A673 (cell line): ENCODE measurements at regions not wholly inside any gene's neighbourhood (a gene's known extent, or its start where the extent isn't known, plus 50 kb on each side); places are given as distances from the start of the nearest gene placed in this dataset.

Source experiments
- BruUV-seq: library from RNA; stranded (reverse); fragments of 400-500 nt; replicated peaks from 2 replicates; lab custom pipeline; 2021; lab: Mats Ljungman, UMichigan
- CTCF ChIA-PET: fragments of 300-600 bp; sonication (Branson Sonifier 250); formaldehyde crosslinking; loops from one replicate; lab custom pipeline; 2022; ENCODE audit warnings: antibody characterized with exemption; lab: Charles Lee
- POLR2A ChIA-PET: fragments of 300-600 bp; sonication (Branson Sonifier 250); formaldehyde crosslinking; loops from one replicate; lab custom pipeline; 2022; ENCODE audit warnings: antibody characterized with exemption; ENCODE audit not compliant: low non-redundant PET; lab: Charles Lee
- DNase-seq: peaks from one replicate; pipeline ENCODE4 v3.0.0-alpha.2; 2015; ENCODE audit warnings: low spot score
- H3K27ac ChIP-seq: fragments of 200-600 bp; sonication (generic); 2 replicates; pipeline ENCODE4 v1.5.1; 2016; ENCODE audit warnings: mixed run types, low read depth, mild to moderate bottlenecking, mixed read lengths, antibody characterized with exemption, low read length; ENCODE audit not compliant: poor library complexity, severe bottlenecking
- H3K27me3 ChIP-seq: fragments of 200-600 bp; sonication (generic); replicated peaks from 2 replicates; pipeline ENCODE4 v1.6.1; 2017; ENCODE audit warnings: mixed run types, low read depth, mild to moderate bottlenecking, mixed read lengths, antibody characterized with exemption, low read length; ENCODE audit not compliant: insufficient read depth, poor library complexity
- H3K36me3 ChIP-seq: fragments of 200-600 bp; sonication (generic); 2 replicates; pipeline ENCODE4 v1.6.1; 2016; ENCODE audit warnings: mixed run types, mild to moderate bottlenecking, mixed read lengths, antibody characterized with exemption, low read length; ENCODE audit not compliant: insufficient read depth, poor library complexity, severe bottlenecking
- H3K4me1 ChIP-seq: fragments of 200-600 bp; sonication (generic); 2 replicates; pipeline ENCODE4 v1.6.1; 2017; ENCODE audit warnings: mixed run types, mild to moderate bottlenecking, mixed read lengths, antibody characterized with exemption, low read length; ENCODE audit not compliant: insufficient read depth, poor library complexity, severe bottlenecking
- H3K4me3 ChIP-seq: fragments of 200-600 bp; sonication (generic); 2 replicates; pipeline ENCODE4 v1.5.1; 2016; ENCODE audit warnings: low read depth, mixed run types, mild to moderate bottlenecking, mixed read lengths, low read length; ENCODE audit not compliant: poor library complexity, severe bottlenecking
- H3K9me3 ChIP-seq: fragments of 200-600 bp; sonication (generic); 2 replicates; pipeline ENCODE4 v1.6.1; 2016; ENCODE audit warnings: mixed run types, low read depth, mild to moderate bottlenecking, mixed read lengths, antibody characterized with exemption, low read length; ENCODE audit not compliant: poor library complexity, severe bottlenecking
- CTCF ChIP-seq: fragments of 300-800, 200-600 bp; sonication (generic); conservative IDR thresholded peaks from 2 replicates; pipeline ENCODE4 v1.5.1; 2017; ENCODE audit warnings: low read depth, mild to moderate bottlenecking, antibody characterized with exemption, low read length, moderate library complexity, mixed read lengths
- EZH2 ChIP-seq: fragments of 200-600 bp; sonication (generic); IDR thresholded peaks from 2 replicates; pipeline ENCODE4 v1.6.1; 2017; ENCODE audit warnings: borderline replicate concordance, low read depth, mild to moderate bottlenecking, mixed read lengths, antibody characterized with exemption, low read length; ENCODE audit not compliant: poor library complexity, severe bottlenecking
- intact Hi-C: fragments of 100-400 bp; cut with micrococcal nuclease; formaldehyde crosslinking; loops from one replicate; pipeline ENCODE4 v1.10.0; 2022; ENCODE audit not compliant: unreplicated experiment

- H3K4me1 ChIP-seq = no peaks in the 10 kb centered on the region
- intact Hi-C loops = no loop called here
- H3K27ac ChIP-seq = no peak overlapping the region
- H3K4me3 ChIP-seq = no peak overlapping the region
- H3K9me3 ChIP-seq = no peaks in the 10 kb centered on the region
- no peak for DNase-seq
- no peaks in the 10 kb centered on the region for H3K36me3 ChIP-seq
- POLR2A ChIA-PET = no interaction called here
- TF ChIP-seq CTCF = no peak
- BruUV-seq = no TSS peak
- no peaks in the 10 kb centered on the region for H3K27me3 ChIP-seq
- CTCF ChIA-PET = no interaction called here
Measured at GRCh38 chr13:87302034-87302433, 369.1 kb upstream of the SLITRK5 start.

DNA sequence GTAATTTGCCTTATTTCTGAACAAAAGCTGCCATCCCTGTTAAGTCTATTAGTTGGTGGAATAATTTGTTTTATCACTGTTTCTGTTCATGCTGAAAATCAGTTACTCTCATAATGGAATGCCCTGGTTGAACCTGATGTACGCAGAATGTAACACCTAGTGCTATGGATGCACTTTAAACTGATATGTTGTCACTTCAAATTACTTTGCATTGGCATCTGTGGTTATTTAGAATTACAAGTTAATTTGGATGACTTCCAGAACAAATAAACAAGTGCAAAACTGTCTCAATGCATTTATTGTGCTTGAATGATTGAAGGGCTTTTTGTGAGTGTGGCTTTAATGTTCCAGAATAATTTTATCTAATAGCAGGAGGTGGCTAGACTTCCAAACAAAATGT lies 368.2 kb upstream of the SLITRK5 start:
- CTCF ChIA-PET = no interaction called here
- Histone ChIP-seq H3K27ac (no peak overlapping the region), H3K27me3 (no peaks in the 10 kb centered on the region), H3K36me3 (no peaks in the 10 kb centered on the region), H3K4me3 (no peak overlapping the region), H3K4me1 (no peaks in the 10 kb centered on the region), H3K9me3 (no peaks in the 10 kb centered on the region)
- BruUV-seq = no TSS peak
- TF ChIP-seq EZH2 = no peak
- no peak for TF ChIP-seq CTCF
- POLR2A ChIA-PET = no interaction called here
- DNase-seq = no peak
- intact Hi-C loops = no loop called here

DNA sequence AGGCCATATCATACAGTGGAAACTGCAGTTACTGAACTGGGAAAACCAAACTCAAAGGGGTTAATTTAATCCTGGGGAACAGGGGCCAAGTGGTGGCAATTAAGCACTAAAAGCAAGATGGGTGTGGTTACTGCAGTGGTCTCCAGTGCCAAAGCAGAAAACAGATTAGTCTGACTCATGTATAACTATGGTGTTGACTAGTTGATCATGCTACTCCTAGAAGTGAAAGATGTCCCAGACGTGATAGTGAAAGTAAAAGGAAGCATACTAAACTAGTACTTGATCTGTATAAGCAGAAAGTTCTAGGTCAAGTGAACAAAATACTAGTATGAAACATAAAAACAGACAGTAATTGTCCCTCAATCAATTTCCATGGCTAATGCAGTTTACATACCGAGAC lies 360.0 kb upstream of the SLITRK5 start:
- no peak for DNase-seq
- Histone ChIP-seq H3K36me3 (no peaks in the 10 kb centered on the region), H3K27ac (no peak overlapping the region), H3K9me3 (no peaks in the 10 kb centered on the region), H3K4me3 (no peak overlapping the region), H3K27me3 (no peaks in the 10 kb centered on the region), H3K4me1 (no peaks in the 10 kb centered on the region)
- intact Hi-C loops = no loop called here
- no peak for TF ChIP-seq CTCF
- BruUV-seq = no TSS peak
- CTCF ChIA-PET = no interaction called here
- POLR2A ChIA-PET = no interaction called here
